ENCODE measurements at regions not wholly inside any gene's neighbourhood (a gene's known extent, or its start where the extent isn't known, plus 50 kb on each side); places are given as distances from the start of the nearest gene placed in this dataset.
"Not testable (repeated sequence)": the region's sequence is repeated elsewhere in the genome, so short reads cannot be mapped to it uniquely, and the experiment has no call there.

- not testable (repeated sequence) for TF ChIP-seq EZH2 (IDR thresholded peaks at IDR 0.05; ENCODE audit: low read length)
- TF ChIP-seq, protein P1, sequence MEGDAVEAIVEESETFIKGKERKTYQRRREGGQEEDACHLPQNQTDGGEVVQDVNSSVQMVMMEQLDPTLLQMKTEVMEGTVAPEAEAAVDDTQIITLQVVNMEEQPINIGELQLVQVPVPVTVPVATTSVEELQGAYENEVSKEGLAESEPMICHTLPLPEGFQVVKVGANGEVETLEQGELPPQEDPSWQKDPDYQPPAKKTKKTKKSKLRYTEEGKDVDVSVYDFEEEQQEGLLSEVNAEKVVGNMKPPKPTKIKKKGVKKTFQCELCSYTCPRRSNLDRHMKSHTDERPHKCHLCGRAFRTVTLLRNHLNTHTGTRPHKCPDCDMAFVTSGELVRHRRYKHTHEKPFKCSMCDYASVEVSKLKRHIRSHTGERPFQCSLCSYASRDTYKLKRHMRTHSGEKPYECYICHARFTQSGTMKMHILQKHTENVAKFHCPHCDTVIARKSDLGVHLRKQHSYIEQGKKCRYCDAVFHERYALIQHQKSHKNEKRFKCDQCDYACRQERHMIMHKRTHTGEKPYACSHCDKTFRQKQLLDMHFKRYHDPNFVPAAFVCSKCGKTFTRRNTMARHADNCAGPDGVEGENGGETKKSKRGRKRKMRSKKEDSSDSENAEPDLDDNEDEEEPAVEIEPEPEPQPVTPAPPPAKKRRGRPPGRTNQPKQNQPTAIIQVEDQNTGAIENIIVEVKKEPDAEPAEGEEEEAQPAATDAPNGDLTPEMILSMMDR (optimal IDR thresholded peaks at IDR 0.05 in 1 of 3, IDR thresholded peaks at IDR 0.05 in 1 of 3, conservative IDR thresholded peaks at IDR 0.05 in 1 of 3; ENCODE audit: extremely low read depth in 1 of 3, insufficient read depth in 2 of 3, low read length in 3 of 3): not testable (repeated sequence)
Observed at GRCh38 chr5:40338434-40338833, 341.3 kb upstream of the PTGER4 start.
